HL-60 (cell line): ENCODE measurements at regions not wholly inside any gene's neighbourhood (a gene's known extent, or its start where the extent isn't known, plus 50 kb on each side); places are given as distances from the start of the nearest gene placed in this dataset.

Source experiments
- DNase-seq, 2 experiments: peaks; one replicate each; pipeline ENCODE4 v3.0.0-alpha.2; 2010 to 2020; ENCODE audit warnings: low read depth in 1 of 2, low spot score in 1 of 2
- H3K27ac ChIP-seq: fragments of 250-450 bp; sonication (Bioruptor Pico); replicated peaks from 2 replicates; pipeline ENCODE4 v1.5.1; 2020; ENCODE audit warnings: mild to moderate bottlenecking, moderate library complexity
- H3K27me3 ChIP-seq: fragments of 250-450 bp; sonication (Bioruptor Pico); 2 replicates; pipeline ENCODE4 v1.5.1; 2021; ENCODE audit warnings: mild to moderate bottlenecking, moderate library complexity; ENCODE audit not compliant: insufficient read depth, poor library complexity, severe bottlenecking
- H3K4me3 ChIP-seq: replicated peaks from 2 replicates; pipeline ENCODE4 v1.5.1; 2011; ENCODE audit warnings: mild to moderate bottlenecking, control low read depth, low read length; ENCODE audit not compliant: insufficient read depth
- CTCF ChIP-seq: IDR thresholded peaks from one replicate; pipeline ENCODE4 v1.5.1; 2011; ENCODE audit warnings: low read length, control low read depth, inconsistent platforms; ENCODE audit not compliant: insufficient read depth
- GABPA ChIP-seq: IDR thresholded peaks from 2 replicates; pipeline ENCODE4 v1.6.1; 2012; ENCODE audit warnings: low read depth
- POLR2AphosphoS5 ChIP-seq: IDR thresholded peaks from 2 replicates; pipeline ENCODE4 v1.6.1; 2012; ENCODE audit warnings: low read depth
- SPI1 ChIP-seq: IDR thresholded peaks from 2 replicates; pipeline ENCODE4 v1.6.1; 2012; ENCODE audit warnings: low read depth, mild to moderate bottlenecking, borderline replicate concordance
- TF ChIP-seq, protein P1 (sequence below): IDR thresholded peaks from 2 replicates; pipeline ENCODE4 v1.6.1; 2012; ENCODE audit warnings: low read depth; ENCODE audit not compliant: insufficient replicate concordance

GRCh38 chr7:42461537-42461936 lies 224.5 kb upstream of the GLI3 start:
- DNase-seq = no peak
- no peak for TF ChIP-seq SPI1
- no peak for TF ChIP-seq GABPA
- no peak for TF ChIP-seq POLR2AphosphoS5
- TF ChIP-seq CTCF = no peak
- TF ChIP-seq, protein P1, sequence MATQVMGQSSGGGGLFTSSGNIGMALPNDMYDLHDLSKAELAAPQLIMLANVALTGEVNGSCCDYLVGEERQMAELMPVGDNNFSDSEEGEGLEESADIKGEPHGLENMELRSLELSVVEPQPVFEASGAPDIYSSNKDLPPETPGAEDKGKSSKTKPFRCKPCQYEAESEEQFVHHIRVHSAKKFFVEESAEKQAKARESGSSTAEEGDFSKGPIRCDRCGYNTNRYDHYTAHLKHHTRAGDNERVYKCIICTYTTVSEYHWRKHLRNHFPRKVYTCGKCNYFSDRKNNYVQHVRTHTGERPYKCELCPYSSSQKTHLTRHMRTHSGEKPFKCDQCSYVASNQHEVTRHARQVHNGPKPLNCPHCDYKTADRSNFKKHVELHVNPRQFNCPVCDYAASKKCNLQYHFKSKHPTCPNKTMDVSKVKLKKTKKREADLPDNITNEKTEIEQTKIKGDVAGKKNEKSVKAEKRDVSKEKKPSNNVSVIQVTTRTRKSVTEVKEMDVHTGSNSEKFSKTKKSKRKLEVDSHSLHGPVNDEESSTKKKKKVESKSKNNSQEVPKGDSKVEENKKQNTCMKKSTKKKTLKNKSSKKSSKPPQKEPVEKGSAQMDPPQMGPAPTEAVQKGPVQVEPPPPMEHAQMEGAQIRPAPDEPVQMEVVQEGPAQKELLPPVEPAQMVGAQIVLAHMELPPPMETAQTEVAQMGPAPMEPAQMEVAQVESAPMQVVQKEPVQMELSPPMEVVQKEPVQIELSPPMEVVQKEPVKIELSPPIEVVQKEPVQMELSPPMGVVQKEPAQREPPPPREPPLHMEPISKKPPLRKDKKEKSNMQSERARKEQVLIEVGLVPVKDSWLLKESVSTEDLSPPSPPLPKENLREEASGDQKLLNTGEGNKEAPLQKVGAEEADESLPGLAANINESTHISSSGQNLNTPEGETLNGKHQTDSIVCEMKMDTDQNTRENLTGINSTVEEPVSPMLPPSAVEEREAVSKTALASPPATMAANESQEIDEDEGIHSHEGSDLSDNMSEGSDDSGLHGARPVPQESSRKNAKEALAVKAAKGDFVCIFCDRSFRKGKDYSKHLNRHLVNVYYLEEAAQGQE = no peak
- H3K4me3 ChIP-seq = no peak overlapping the region
- H3K27ac ChIP-seq = no peak overlapping the region
- peaks cover 2% of the 10 kb centered on the region for H3K27me3 ChIP-seq

GRCh38 chr7:42460933-42461332 lies 223.9 kb upstream of the GLI3 start:
- Histone ChIP-seq H3K27me3 (peaks cover 2% of the 10 kb centered on the region), H3K4me3 (no peak overlapping the region), H3K27ac (no peak overlapping the region)
- TF ChIP-seq, protein P1 = no peak
- no peak for TF ChIP-seq SPI1
- TF ChIP-seq POLR2AphosphoS5 = no peak
- TF ChIP-seq GABPA = no peak
- TF ChIP-seq CTCF = no peak
- DNase-seq = no peak

GRCh38 chr7:42460148-42460547 lies 223.1 kb upstream of the GLI3 start:
- TF ChIP-seq POLR2AphosphoS5 (no peak), CTCF (no peak), GABPA (no peak), SPI1 (no peak)
- TF ChIP-seq, protein P1 = no peak
- Histone ChIP-seq H3K27ac (no peak overlapping the region), H3K27me3 (peaks cover 2% of the 10 kb centered on the region), H3K4me3 (no peak overlapping the region)
- no peak for DNase-seq
